GM12865 (cell line): ENCODE measurements at regions not wholly inside any gene's neighbourhood (a gene's known extent, or its start where the extent isn't known, plus 50 kb on each side); places are given as distances from the start of the nearest gene placed in this dataset.

ENCODE experiments used
- DNase-seq: peaks from one replicate; pipeline ENCODE4 v3.0.0; 2010; ENCODE audit warnings: low read depth
- H3K4me3 ChIP-seq: 2 replicates; pipeline ENCODE4 v1.5.1; 2011; ENCODE audit warnings: mild to moderate bottlenecking, low read depth, low read length, control low read depth
- TF ChIP-seq, protein P1 (sequence below): IDR thresholded peaks from 2 replicates; pipeline ENCODE4 v1.5.1; 2011; ENCODE audit warnings: low read length, control low read depth, low read depth, inconsistent platforms; ENCODE audit not compliant: insufficient read depth; ENCODE audit errors: missing control alignments

- TF ChIP-seq, protein P1, sequence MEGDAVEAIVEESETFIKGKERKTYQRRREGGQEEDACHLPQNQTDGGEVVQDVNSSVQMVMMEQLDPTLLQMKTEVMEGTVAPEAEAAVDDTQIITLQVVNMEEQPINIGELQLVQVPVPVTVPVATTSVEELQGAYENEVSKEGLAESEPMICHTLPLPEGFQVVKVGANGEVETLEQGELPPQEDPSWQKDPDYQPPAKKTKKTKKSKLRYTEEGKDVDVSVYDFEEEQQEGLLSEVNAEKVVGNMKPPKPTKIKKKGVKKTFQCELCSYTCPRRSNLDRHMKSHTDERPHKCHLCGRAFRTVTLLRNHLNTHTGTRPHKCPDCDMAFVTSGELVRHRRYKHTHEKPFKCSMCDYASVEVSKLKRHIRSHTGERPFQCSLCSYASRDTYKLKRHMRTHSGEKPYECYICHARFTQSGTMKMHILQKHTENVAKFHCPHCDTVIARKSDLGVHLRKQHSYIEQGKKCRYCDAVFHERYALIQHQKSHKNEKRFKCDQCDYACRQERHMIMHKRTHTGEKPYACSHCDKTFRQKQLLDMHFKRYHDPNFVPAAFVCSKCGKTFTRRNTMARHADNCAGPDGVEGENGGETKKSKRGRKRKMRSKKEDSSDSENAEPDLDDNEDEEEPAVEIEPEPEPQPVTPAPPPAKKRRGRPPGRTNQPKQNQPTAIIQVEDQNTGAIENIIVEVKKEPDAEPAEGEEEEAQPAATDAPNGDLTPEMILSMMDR, result no peak
- no peak overlapping the region for H3K4me3 ChIP-seq
- DNase-seq, result no peak
Measured at GRCh38 chr6:18562726-18563125, 175.6 kb downstream of the RNF144B start.

GRCh38 chr6:18564775-18565174 is 177.6 kb downstream of the RNF144B start:
- no peak overlapping the region for H3K4me3 ChIP-seq
- DNase-seq, result no peak
- TF ChIP-seq, protein P1, result no peak

DNA sequence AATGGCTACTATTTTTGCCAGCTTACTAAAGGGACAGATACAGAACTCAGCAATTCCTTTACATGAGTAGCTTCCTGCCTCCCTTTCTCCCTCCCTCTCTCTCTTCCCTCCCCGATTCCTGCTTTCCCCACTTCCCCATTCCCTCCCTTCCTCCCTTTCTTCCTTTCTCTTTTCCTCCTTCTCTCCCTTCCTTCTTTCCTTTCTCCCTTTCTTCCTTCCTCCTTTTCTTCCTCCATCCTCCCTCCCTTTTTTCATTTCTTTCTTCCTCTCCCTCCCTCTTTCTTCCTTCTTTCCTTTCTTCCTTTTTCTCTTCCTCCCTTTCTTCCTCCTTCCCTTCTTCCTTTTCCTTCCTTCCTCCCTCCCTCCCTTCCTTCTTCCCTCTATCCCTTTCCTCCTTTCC is 178.1 kb downstream of the RNF144B start:
- DNase-seq, result no peak
- TF ChIP-seq, protein P1, result no peak

DNA sequence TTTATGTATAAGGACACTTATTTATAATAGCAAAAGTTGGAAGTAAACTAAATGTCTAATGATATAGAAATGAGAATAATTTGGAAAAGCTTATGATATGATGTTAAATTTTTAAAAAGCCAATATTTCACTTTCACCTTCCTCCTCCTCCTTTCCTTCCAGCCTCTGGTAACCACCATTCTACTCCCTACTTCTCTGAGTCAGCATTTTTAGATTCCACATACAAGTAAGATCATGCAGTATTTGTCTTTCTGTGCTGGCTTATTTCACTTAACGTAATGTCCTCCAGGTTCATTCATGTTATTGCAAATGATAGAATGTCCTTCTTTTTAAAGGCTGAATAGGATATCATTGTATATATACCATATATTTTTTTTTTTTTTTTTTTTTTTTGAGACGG is 180.2 kb downstream of the RNF144B start:
- TF ChIP-seq, protein P1, result no peak
- no peak for DNase-seq
- H3K4me3 ChIP-seq, result no peak overlapping the region

More for the DNA sequence above, 178.1 kb downstream of the RNF144B start:
- no peak overlapping the region for H3K4me3 ChIP-seq

DNA sequence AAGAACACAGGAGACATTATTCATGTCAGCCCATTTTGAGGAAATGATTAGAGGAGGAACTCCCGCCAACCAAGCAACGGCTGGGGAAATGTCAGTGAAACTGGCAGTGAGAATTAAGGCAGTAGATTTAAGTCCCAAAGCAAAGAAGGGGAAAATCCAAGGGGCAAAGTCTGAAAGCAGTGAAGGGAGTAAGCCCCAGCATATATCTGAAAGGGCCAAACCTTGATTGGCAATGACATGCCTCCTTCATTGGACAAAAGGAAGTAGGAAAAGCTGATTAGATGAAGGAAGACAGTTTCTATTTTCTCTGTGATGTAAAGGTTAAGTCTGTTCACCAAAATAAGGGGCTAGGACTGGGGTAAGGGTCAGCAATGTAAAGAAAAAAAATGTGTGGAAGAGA is 190.3 kb downstream of the RNF144B start:
- H3K4me3 ChIP-seq, result no peak overlapping the region
- DNase-seq, result no peak
- TF ChIP-seq, protein P1, result no peak

DNA sequence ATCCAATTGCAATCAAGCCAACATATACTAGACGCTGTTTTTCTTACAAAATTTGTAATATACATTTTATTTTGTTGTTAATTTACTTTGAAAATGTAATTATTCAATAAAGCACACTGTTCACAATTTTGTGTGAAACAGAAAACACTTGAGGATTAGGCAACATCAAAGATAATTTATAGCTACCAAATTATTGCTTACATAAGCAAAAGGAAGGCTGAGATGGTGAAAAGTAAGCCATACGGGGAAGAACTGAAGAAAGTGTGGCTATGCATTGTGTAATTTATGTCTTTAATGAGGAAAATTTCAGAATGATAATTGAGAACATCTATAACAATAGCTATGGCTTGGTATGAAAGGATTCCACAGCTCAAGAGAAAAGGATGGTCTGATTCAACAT is 192.0 kb downstream of the RNF144B start:
- no peak overlapping the region for H3K4me3 ChIP-seq
- DNase-seq, result no peak
- TF ChIP-seq, protein P1, result no peak

- no peak overlapping the region for H3K4me3 ChIP-seq
- no peak for DNase-seq
- TF ChIP-seq, protein P1, result no peak
Measured at GRCh38 chr6:18579869-18580268, 192.7 kb downstream of the RNF144B start.
